LNCAP (cell line): ENCODE measurements at regions not wholly inside any gene's neighbourhood (a gene's known extent, or its start where the extent isn't known, plus 50 kb on each side); places are given as distances from the start of the nearest gene placed in this dataset.

Experiments used
- CTCF ChIP-seq: fragments of 450-650 bp; IDR thresholded peaks from 2 replicates; pipeline ENCODE4 v1.5.1; 2017; ENCODE audit warnings: mild to moderate bottlenecking

- TF ChIP-seq CTCF = no peak
These were observed 164.7 kb upstream of the MEOX2 start for GRCh38 chr7:15851201-15851600.

- no peak for TF ChIP-seq CTCF
These were observed 162.4 kb upstream of the MEOX2 start for GRCh38 chr7:15848901-15849300.

- no peak for TF ChIP-seq CTCF
These were observed 161.9 kb upstream of the MEOX2 start for GRCh38 chr7:15848362-15848761.

GRCh38 chr7:15845868-15846267 is 159.4 kb upstream of the MEOX2 start:
- no peak for TF ChIP-seq CTCF

GRCh38 chr7:15845461-15845860 is 159.0 kb upstream of the MEOX2 start:
- TF ChIP-seq CTCF = no peak

GRCh38 chr7:15839416-15840100 is 153.1 kb upstream of the MEOX2 start:
- TF ChIP-seq CTCF = no peak

- TF ChIP-seq CTCF = no peak
These were observed 151.8 kb upstream of the MEOX2 start for GRCh38 chr7:15838265-15838664.

GRCh38 chr7:15837306-15837950 is 150.9 kb upstream of the MEOX2 start:
- no peak for TF ChIP-seq CTCF
